Right atrium auricular region (tissue), 2 donors: ENCODE measurements at regions not wholly inside any gene's neighbourhood (a gene's known extent, or its start where the extent isn't known, plus 50 kb on each side); places are given as distances from the start of the nearest gene placed in this dataset.
A peak's percentile ranks its signal among the peaks of the same experiment; 100 is the strongest.

ENCODE experiments used
- DNase-seq: peaks from one replicate; pipeline ENCODE4 v3.0.0-alpha.2; 2019; ENCODE audit warnings: low spot score
- H3K27ac ChIP-seq, 2 donors: fragments of 200-600 bp; sonication (generic); 1 replicate in 1 of 2; 2 replicates in 1 of 2; pipeline ENCODE4 v1.5.1; 2016 to 2019
- H3K27me3 ChIP-seq, 2 donors: fragments of 200-600 bp; sonication (generic); one replicate each; pipeline versions ENCODE4 v1.5.1 to v1.6.0; 2017 to 2019
- H3K36me3 ChIP-seq: fragments of 200-600 bp; sonication (generic); one replicate; pipeline ENCODE4 v1.5.1; 2016
- H3K4me1 ChIP-seq, 2 donors: fragments of 200-600 bp; sonication (generic); one replicate each; pipeline versions ENCODE4 v1.5.1 to v1.6.0; 2017 to 2019
- H3K4me3 ChIP-seq, 2 donors: fragments of 200-600 bp; sonication (generic); 1 replicate in 1 of 2; 2 replicates in 1 of 2; pipeline ENCODE4 v1.5.1; 2017 to 2019; ENCODE audit warnings: mild to moderate bottlenecking in 1 of 2, moderate library complexity in 1 of 2
- H3K9me3 ChIP-seq, 2 donors: fragments of 200-600 bp; sonication (generic); one replicate each; pipeline ENCODE4 v1.5.1; 2019
- TF ChIP-seq, protein P1 (sequence below), 2 donors: fragments of 200-600 bp; sonication (generic); IDR thresholded peaks; one replicate each; pipeline ENCODE4 v1.5.1; 2019; ENCODE audit warnings: antibody characterized with exemption in 2 of 2

DNA sequence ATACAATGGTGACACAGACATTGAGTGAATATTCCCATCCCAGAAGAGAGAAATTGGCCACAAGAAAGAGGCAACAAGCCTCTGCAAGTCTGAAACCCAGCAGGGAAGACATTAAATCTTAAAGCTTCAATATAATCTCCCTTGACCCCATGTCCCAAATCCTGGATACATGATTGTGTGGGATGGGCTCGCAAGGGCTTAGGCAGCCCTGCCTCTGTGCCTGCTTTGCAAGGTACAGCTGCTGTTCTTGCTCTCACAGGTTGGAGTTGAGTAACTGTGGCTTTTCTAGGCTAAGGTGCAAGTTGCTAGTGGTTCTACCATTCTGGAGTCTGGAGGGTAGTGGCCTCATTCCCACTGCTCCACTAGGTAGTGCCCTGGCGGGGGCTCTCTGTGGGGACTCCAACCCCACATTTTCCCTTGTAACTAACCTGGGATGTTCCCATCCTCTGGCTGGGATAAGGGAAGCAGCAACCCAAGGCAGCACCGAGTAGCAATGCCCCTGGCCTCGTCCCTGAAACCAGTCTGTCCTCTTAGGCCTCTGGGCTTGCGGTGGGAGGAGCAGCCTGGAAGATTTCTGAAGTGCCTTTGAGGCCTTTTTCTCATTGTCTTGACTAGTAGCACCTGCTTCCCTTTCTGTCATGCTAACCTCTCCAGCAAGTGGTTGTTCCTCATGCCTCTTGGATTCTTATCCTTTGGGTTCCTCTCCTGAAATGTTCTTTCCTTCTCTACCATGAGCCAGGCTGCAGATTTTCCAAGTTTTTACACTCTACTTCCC is 90.0 kb downstream of the FAM174B start:
- Histone ChIP-seq H3K9me3 (no peaks in the 10 kb centered on the region), H3K27ac (no peak overlapping the region), H3K36me3 (no peaks in the 10 kb centered on the region), H3K27me3 (no peaks in the 10 kb centered on the region), H3K4me3 (no peak overlapping the region), H3K4me1 (no peaks in the 10 kb centered on the region)
- DNase-seq, result no peak
- TF ChIP-seq, protein P1, sequence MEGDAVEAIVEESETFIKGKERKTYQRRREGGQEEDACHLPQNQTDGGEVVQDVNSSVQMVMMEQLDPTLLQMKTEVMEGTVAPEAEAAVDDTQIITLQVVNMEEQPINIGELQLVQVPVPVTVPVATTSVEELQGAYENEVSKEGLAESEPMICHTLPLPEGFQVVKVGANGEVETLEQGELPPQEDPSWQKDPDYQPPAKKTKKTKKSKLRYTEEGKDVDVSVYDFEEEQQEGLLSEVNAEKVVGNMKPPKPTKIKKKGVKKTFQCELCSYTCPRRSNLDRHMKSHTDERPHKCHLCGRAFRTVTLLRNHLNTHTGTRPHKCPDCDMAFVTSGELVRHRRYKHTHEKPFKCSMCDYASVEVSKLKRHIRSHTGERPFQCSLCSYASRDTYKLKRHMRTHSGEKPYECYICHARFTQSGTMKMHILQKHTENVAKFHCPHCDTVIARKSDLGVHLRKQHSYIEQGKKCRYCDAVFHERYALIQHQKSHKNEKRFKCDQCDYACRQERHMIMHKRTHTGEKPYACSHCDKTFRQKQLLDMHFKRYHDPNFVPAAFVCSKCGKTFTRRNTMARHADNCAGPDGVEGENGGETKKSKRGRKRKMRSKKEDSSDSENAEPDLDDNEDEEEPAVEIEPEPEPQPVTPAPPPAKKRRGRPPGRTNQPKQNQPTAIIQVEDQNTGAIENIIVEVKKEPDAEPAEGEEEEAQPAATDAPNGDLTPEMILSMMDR (IDR thresholded peaks at IDR 0.05), result no peak

DNA sequence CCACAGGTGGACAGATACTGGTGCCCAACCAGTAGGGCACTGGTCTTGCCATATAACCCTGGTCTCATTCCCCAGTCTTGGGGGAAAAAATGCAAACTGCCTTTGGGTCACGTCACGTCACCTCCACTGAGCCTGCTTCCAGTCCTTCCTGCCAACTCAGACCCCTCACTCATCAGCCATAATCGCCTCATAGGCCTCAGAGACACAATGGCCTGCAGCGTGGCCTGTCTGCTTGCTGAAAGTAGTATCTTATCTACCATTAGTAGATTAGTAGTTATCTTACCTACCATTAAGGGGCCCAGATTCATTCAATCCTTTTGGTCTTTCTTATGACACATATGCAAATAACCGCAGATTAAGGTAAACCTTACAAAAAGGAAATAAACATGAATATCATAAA is 93.8 kb downstream of the FAM174B start:
- H3K4me1 ChIP-seq, result no peaks in the 10 kb centered on the region
- H3K9me3 ChIP-seq, result no peaks in the 10 kb centered on the region
- H3K4me3 ChIP-seq, result no peak overlapping the region

DNA sequence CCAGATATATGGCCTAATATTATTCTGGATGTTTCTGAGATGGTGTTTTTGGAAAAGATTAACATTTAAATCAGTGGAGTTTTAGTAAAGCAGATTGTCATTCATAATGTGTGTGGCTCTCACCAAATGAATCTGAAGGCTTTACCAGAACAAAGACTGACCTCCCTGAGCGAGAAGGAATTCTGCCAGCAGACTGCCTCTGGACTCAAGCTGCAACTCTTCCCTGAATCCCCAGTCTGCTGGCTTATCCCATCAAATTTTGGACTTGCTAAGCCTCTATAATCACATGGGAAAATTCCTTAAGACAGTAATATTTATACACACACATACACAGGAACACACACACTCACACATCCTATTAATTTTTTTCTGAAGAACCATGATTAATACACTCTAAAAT is 102.3 kb downstream of the FAM174B start:
- H3K27me3 ChIP-seq, result no peaks in the 10 kb centered on the region
- TF ChIP-seq, protein P1 (IDR thresholded peaks at IDR 0.05), result no peak
- no peak for DNase-seq

More for the DNA sequence above, 93.8 kb downstream of the FAM174B start:
- H3K27me3 ChIP-seq, result no peaks in the 10 kb centered on the region
- no peak for DNase-seq
- TF ChIP-seq, protein P1 (IDR thresholded peaks at IDR 0.05), result no peak
- H3K36me3 ChIP-seq, result no peaks in the 10 kb centered on the region
- H3K27ac ChIP-seq, result no peak overlapping the region

DNA sequence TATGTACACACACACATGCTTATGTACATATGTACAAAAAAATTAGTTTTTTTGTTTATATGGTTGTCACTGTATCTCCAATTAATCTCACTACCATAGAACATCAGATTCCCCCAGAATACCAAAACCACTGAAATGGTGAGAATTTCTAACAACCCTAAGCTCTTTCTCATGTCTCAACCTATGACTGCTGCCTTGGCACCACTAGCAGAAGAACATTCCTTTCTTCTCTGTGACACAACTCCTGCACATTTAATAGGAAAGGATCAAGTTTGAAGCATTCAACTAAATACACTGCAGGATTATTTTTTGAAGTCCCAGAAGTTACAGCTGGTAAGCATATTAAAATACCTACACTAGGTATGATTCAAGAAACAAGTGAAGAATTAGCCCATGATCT is 109.6 kb downstream of the FAM174B start:
- Histone ChIP-seq H3K27me3 (no peaks in the 10 kb centered on the region), H3K9me3 (no peaks in the 10 kb centered on the region)
- TF ChIP-seq, protein P1 (IDR thresholded peaks at IDR 0.05), result no peak

More for the DNA sequence above, 102.3 kb downstream of the FAM174B start:
- Histone ChIP-seq H3K36me3 (no peaks in the 10 kb centered on the region), H3K4me3 (no peak overlapping the region), H3K4me1 (no peaks in the 10 kb centered on the region), H3K9me3 (no peaks in the 10 kb centered on the region), H3K27ac (no peak overlapping the region)

DNA sequence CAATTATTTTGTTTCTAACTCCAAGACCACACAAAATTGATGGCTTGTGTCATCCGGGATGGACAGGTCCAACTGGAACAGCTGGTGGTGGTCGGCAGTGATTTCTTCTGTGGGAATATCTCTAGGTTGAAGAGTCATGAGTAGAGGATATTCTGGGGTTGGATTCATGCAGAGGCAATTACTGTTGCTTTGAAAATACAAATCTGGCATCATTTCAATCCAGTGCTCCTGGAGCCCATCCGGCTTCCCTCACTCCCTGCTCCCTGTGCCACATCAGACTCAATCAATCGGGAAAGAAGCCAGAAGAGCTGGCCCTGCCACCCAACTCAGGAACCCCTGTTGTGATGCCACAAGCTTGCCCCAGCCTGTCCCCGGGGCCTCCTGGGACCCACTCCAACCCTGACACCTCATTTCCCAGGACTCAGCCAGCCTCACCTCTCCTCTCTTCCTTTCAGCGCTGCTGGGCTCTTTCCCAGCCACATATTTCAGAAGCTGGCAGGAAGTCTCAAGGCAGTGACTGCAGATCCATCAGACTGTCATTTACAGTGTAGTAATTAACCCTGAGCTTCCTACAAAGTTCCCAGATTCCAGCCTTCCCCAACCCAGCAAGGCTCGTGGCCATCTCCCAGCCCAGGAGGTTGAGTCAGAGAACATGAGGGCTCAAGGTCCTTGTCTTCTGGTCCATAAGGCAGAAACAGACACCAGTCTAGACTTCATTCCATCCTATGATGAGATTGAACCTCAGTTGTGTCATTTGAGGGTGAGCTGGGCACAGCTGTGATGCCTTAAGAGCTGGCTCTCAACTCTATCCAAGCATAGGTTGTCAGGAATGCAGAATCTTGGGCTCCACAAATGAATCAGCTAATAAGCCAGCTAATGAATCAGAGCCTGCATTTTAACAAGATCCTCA is 114.0 kb downstream of the FAM174B start:
- Histone ChIP-seq H3K4me3 (no peak overlapping the region), H3K9me3 (no peaks in the 10 kb centered on the region), H3K36me3 (no peaks in the 10 kb centered on the region), H3K4me1 (peaks cover 0 to 5% of the 10 kb centered on the region in 2 donors), H3K27ac (peak overlapping the region in 1 of 2 donors; percentile 32), H3K27me3 (no peaks in the 10 kb centered on the region)
- no peak for DNase-seq
- TF ChIP-seq, protein P1 (IDR thresholded peaks at IDR 0.05), result no peak

More for the DNA sequence above, 109.6 kb downstream of the FAM174B start:
- no peak overlapping the region for H3K27ac ChIP-seq
- no peaks in the 10 kb centered on the region for H3K36me3 ChIP-seq
- peaks cover 0 to 5% of the 10 kb centered on the region in 2 donors for H3K4me1 ChIP-seq
- H3K4me3 ChIP-seq, result no peak overlapping the region
- no peak for DNase-seq
